Stomach (tissue), 8 donors: ENCODE measurements at regions not wholly inside any gene's neighbourhood (a gene's known extent, or its start where the extent isn't known, plus 50 kb on each side); places are given as distances from the start of the nearest gene placed in this dataset.
A peak's percentile ranks its signal among the peaks of the same experiment; 100 is the strongest.

Experiments
- DNase-seq, 2 donors: peaks; one replicate each; pipeline versions ENCODE4 v3.0.0 to v3.0.0-alpha.2; 2013 to 2019
- H3K27ac ChIP-seq, 5 donors: fragments of 200-600 bp in 4 of 5; sonication (generic) in 4 of 5; one replicate each; pipeline ENCODE4 v1.5.1; 2013 to 2019; ENCODE audit warnings: mild to moderate bottlenecking in 1 of 5, moderate library complexity in 1 of 5
- H3K27me3 ChIP-seq, 3 donors: fragments of 200-600 bp; sonication (generic); one replicate each; pipeline ENCODE4 v1.5.1; 2017 to 2019; ENCODE audit warnings: mixed run types in 1 of 3
- H3K36me3 ChIP-seq, 4 donors: fragments of 200-600 bp; sonication (generic); 1 replicate in 3 of 4; 2 replicates in 1 of 4; pipeline ENCODE4 v1.5.1; 2016 to 2019
- H3K4me1 ChIP-seq, 4 donors: fragments of 200-600 bp; sonication (generic); one replicate each; pipeline ENCODE4 v1.5.1; 2016 to 2019
- H3K4me3 ChIP-seq, 4 donors: fragments of 200-600 bp; sonication (generic) in 3 of 4; one replicate each; pipeline ENCODE4 v1.5.1; 2016 to 2019; ENCODE audit warnings: mild to moderate bottlenecking in 1 of 4
- H3K9me3 ChIP-seq, 4 donors: fragments of 200-600 bp; sonication (generic); one replicate each; pipeline ENCODE4 v1.5.1; 2016 to 2019
- EP300 ChIP-seq: sonication (generic); formaldehyde crosslinking; IDR thresholded peaks from one replicate; pipeline ENCODE4 v1.6.1; 2017; ENCODE audit warnings: antibody characterized with exemption
- POLR2A ChIP-seq, 4 donors: fragments of 450-650 bp; IDR thresholded peaks; one replicate each; pipeline ENCODE4 v1.6.1; 2016; ENCODE audit warnings: antibody characterized with exemption in 4 of 4, control low read depth in 2 of 4, mild to moderate bottlenecking in 1 of 4, moderate library complexity in 1 of 4
- POLR2AphosphoS5 ChIP-seq, 3 donors: sonication (generic); formaldehyde crosslinking; IDR thresholded peaks; one replicate each; pipeline ENCODE4 v1.6.1; 2016; ENCODE audit warnings: antibody characterized with exemption in 3 of 3
- WGBS, 5 donors: extraction: QIAGEN DNeasy Blood & Tissue Kit in 3 of 5; methylation state at CpG; one replicate each; pipeline versions ENCODE4 v1.1.5 to v1.1.7; 2013 to 2018; 5-methylcytosine and 5-hydroxymethylcytosine counted together
- intact Hi-C: fragments of 100-400 bp; cut with DNase I; formaldehyde crosslinking; loops from one replicate; pipeline ENCODE4 v1.15.1; 2023; ENCODE audit warnings: low total_unique reads
- TF ChIP-seq, protein P1 (sequence below), 7 experiments: fragments of 450-650 bp in 4 of 7; fragments of 200-600 bp in 3 of 7; sonication (generic) in 3 of 7; IDR thresholded peaks; one replicate each; pipeline ENCODE4 v1.5.1; 2016 to 2019; ENCODE audit warnings: antibody characterized with exemption in 7 of 7, control low read depth in 2 of 7, mild to moderate bottlenecking in 1 of 7
- donor health status: healthy with polysubstance abuse.
- donor health status: Bipolar disorder and iron deficiency.
- donor health status: healthy.

DNA sequence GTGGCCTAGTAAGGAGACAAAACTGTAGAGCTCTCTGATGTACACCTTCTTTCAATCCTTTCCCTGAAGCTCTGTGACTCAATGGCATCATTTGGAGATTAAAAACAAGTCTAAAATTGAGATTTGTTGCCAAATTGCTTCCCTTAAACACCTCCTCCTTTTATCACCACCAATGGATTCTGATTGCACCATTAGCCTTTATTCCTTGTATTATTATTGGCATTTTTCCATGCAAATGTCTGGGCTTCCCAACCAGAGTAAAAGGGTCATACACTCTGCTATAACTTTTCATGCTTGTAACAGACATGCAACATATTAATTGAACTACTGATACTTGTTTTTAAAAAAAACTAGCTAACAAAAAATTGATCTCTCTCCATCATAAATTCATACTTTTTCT, 124.2 kb downstream of the CCDC34 start:
- no peak overlapping the region for H3K4me3 ChIP-seq
- DNase-seq = no peak
- H3K9me3 ChIP-seq = no peaks in the 10 kb centered on the region
- H3K4me1 ChIP-seq = peaks cover 0 to 4% (median 0%) of the 10 kb centered on the region in 4 donors
- no peak for TF ChIP-seq EP300
- TF ChIP-seq, protein P1, sequence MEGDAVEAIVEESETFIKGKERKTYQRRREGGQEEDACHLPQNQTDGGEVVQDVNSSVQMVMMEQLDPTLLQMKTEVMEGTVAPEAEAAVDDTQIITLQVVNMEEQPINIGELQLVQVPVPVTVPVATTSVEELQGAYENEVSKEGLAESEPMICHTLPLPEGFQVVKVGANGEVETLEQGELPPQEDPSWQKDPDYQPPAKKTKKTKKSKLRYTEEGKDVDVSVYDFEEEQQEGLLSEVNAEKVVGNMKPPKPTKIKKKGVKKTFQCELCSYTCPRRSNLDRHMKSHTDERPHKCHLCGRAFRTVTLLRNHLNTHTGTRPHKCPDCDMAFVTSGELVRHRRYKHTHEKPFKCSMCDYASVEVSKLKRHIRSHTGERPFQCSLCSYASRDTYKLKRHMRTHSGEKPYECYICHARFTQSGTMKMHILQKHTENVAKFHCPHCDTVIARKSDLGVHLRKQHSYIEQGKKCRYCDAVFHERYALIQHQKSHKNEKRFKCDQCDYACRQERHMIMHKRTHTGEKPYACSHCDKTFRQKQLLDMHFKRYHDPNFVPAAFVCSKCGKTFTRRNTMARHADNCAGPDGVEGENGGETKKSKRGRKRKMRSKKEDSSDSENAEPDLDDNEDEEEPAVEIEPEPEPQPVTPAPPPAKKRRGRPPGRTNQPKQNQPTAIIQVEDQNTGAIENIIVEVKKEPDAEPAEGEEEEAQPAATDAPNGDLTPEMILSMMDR (IDR thresholded peaks at IDR 0.05) = no peak
- TF ChIP-seq POLR2AphosphoS5 (IDR thresholded peaks at IDR 0.05) = no peak
- no peak for TF ChIP-seq POLR2A (IDR thresholded peaks at IDR 0.05)
- intact Hi-C loops = no loop called here
- no peaks in the 10 kb centered on the region for H3K27me3 ChIP-seq
- H3K27ac ChIP-seq = no peak overlapping the region
- H3K36me3 ChIP-seq = no peaks in the 10 kb centered on the region

DNA sequence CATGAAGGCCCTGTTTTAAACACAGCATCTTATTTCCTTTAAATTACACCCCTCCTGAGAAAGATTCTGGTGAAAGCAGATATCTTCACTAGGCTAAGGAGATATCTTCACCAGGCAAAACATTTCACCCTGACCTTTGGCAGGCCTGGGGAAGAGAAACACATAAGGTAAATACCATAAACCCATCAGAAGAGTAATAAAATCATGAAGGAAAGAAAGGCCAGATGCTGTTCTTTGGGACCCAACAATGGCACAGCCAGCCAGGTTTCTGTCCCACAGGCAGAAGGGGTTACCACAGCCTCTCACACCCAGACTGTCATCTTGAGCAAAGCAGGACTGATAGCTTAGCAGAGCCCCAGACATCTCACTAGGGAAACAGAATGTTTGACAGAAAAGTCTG, 125.4 kb downstream of the CCDC34 start:
- DNase-seq = no peak
- Histone ChIP-seq H3K27ac (no peak overlapping the region), H3K36me3 (no peaks in the 10 kb centered on the region), H3K27me3 (no peaks in the 10 kb centered on the region), H3K9me3 (no peaks in the 10 kb centered on the region), H3K4me1 (peaks cover 0 to 4% (median 0%) of the 10 kb centered on the region in 4 donors), H3K4me3 (no peak overlapping the region)
- intact Hi-C loops = no loop called here
- TF ChIP-seq EP300 = no peak
- TF ChIP-seq POLR2AphosphoS5 (IDR thresholded peaks at IDR 0.05) = no peak
- no peak for TF ChIP-seq POLR2A (IDR thresholded peaks at IDR 0.05)
- TF ChIP-seq, protein P1 (IDR thresholded peaks at IDR 0.05) = no peak

DNA sequence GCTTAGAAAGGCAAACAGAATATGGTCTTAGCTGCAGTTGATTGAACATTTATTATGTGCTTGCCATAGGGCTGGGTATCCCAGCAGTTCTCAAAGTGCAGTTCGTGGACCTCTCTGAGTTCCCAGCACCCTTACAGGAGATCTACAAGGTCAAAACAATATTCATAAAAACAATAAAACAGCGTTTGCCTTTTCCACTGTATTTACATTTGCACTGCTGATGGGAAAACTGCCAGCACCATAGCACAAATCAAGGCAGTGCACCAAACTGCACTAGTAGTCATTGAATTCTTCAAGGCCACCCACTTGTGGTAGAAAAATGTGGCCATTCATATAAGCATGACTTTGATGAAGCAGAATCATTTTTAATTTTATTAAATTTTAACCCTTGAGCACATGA, 128.1 kb downstream of the CCDC34 start:
- intact Hi-C loops = no loop called here
- Histone ChIP-seq H3K4me3 (no peak overlapping the region), H3K27ac (no peak overlapping the region), H3K4me1 (peaks cover 0 to 4% (median 0%) of the 10 kb centered on the region in 4 donors), H3K27me3 (no peaks in the 10 kb centered on the region), H3K9me3 (no peaks in the 10 kb centered on the region), H3K36me3 (no peaks in the 10 kb centered on the region)
- no peak for DNase-seq
- 19 to 44% (median 29%) methylated on average over 2 of the region's 2 CpGs for WGBS, 5 donors
- TF ChIP-seq POLR2A (IDR thresholded peaks at IDR 0.05) = no peak
- no peak for TF ChIP-seq EP300
- TF ChIP-seq, protein P1 (IDR thresholded peaks at IDR 0.05) = no peak
- no peak for TF ChIP-seq POLR2AphosphoS5 (IDR thresholded peaks at IDR 0.05)

DNA sequence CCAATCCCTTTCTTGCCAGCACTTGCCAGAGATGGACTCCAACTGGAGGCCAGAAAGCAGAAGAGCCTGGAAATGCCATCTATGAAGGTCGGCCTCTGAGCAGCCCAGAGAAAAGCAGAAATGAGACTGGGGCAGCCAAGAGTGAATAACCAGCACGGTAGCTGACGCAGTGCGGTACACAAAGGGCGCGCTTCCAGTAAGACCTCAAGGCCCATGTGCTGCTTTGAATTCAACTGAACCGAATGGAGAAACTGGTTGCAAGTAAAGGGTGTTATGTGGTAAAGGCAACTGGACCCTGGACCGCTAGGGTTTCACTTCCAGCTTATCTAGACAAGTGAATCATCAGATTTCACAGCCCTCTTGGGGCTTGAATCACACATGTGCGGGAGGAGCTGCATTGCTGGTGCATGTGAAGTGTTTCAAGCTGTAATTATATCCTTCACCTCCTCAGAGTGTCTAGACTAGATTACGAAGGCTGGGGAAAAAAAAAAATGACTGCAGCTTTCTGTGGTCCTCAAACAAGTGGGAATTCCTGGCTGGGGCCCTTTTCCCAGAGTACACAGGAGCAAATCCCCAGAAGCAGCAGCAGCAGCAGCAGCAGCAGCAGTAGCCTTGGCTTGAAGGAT, 128.9 kb downstream of the CCDC34 start:
- H3K9me3 ChIP-seq = no peaks in the 10 kb centered on the region
- no peak overlapping the region for H3K27ac ChIP-seq
- no peak overlapping the region for H3K4me3 ChIP-seq
- 75 to 87% (median 79%) methylated on average over 10 of the region's 10 CpGs for WGBS, 5 donors
- DNase-seq = peak in 1 of 2 donors; percentile 47
- no peaks in the 10 kb centered on the region for H3K36me3 ChIP-seq
- H3K4me1 ChIP-seq = peaks cover 0 to 4% (median 2%) of the 10 kb centered on the region in 4 donors
- intact Hi-C loops = no loop called here
- TF ChIP-seq, protein P1 (IDR thresholded peaks at IDR 0.05) = no peak
- TF ChIP-seq EP300 = no peak
- peak in 1 of 3 donors; percentile 33 for TF ChIP-seq POLR2AphosphoS5 (IDR thresholded peaks at IDR 0.05)
- TF ChIP-seq POLR2A (IDR thresholded peaks at IDR 0.05) = no peak
- no peaks in the 10 kb centered on the region for H3K27me3 ChIP-seq
